ENCODE measurements at regions not wholly inside any gene's neighbourhood (a gene's known extent, or its start where the extent isn't known, plus 50 kb on each side); places are given as distances from the start of the nearest gene placed in this dataset.
A peak's percentile ranks its signal among the peaks of the same experiment; 100 is the strongest.
"Not testable (repeated sequence)": the region's sequence is repeated elsewhere in the genome, so short reads cannot be mapped to it uniquely, and the experiment has no call there.

DNA sequence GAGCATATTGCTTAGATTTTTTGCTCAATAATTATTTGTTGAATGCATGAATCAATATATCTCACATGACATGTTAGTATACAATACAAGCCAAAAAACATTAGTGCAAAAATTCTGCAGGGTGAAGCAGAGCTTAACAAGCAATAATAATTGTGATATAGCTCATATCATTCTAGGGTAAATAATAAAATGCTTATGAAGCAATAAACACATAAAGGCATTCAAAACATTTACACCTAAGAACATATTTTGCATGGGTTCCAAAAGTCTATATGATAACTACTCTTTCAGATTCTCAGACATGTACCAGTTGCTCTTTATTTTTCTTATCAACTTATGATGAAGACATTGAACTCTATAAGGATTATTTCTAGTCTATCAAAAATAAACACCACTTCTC lies 886.2 kb downstream of the TRHDE start:
- TF ChIP-seq GATA1 (IDR thresholded peaks at IDR 0.05; ENCODE audit: low read depth, low read length) = no peak
- TF ChIP-seq POLR2A (IDR thresholded peaks at IDR 0.05; ENCODE audit: low read length) = no peak
- no peak for DNase-seq

DNA sequence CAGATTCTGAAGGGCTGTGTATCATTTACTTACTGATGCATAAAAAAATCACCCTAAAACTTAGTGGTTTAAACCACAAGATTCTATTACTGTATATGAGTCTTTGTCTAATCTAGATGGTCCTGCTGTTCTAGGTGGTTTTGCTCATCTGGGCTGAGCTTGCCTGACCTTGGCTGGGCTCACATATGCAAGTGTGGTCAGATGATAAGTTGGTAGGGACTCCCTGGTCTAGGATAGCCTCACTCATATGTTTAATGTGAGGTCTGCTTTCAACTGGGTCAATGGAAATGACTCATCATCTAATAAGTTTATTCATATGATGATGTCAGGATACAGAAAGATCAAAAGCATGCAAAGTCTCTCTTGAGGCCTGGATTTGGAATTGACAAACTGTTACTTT lies 887.8 kb downstream of the TRHDE start:
- DNase-seq = peak in 1 of 2 experiments; percentile 5
- TF ChIP-seq GATA1 (IDR thresholded peaks at IDR 0.05; ENCODE audit: low read depth, low read length) = no peak
- TF ChIP-seq POLR2A (IDR thresholded peaks at IDR 0.05; ENCODE audit: low read length) = no peak

DNA sequence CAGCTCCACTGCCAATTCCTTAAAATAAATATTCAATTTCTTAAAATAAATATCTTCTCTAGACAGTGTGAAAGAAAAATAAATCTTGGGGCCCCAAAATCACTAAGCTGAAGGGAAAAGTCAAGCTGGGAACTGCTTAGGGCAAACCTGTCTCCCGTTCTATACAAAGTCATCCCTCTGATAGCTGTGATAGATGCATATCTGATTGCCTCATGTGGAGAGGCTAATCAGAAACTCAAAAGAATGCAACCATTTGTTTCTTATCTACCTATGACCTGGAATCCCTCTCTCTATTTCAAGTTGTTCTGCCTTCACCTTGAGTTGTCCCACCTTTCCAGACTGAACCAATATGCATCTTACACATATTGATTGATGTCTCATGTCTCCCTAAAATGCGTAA lies 889.8 kb downstream of the TRHDE start:
- DNase-seq = no peak
- TF ChIP-seq POLR2A (IDR thresholded peaks at IDR 0.05; ENCODE audit: low read length) (no peak), GATA1 (IDR thresholded peaks at IDR 0.05; ENCODE audit: low read depth, low read length) (no peak)

DNA sequence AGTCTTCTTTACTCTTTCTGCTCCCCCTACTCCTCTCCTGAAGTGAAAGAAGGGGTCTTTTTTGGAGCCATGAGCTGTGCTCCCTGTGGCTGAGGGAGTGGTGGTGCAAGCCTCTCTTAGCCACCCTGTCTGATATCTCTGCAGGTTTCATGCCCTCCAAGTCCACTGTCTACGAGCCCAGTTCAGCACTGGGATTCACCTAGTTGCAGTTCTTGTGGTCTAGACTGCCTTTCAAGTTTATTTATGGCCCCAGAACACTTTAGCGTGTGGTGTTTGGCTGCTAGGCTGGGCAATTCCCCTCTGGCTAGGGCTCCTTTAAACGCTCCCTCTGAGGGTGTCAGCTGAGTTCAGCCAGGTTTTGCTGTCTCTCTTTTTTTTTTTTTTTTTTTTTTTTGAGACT lies 908.6 kb downstream of the TRHDE start:
- no peak for DNase-seq
- TF ChIP-seq GATA1 (IDR thresholded peaks at IDR 0.05; ENCODE audit: low read depth, low read length) = no peak
- TF ChIP-seq POLR2A (IDR thresholded peaks at IDR 0.05; ENCODE audit: low read length) = no peak

DNA sequence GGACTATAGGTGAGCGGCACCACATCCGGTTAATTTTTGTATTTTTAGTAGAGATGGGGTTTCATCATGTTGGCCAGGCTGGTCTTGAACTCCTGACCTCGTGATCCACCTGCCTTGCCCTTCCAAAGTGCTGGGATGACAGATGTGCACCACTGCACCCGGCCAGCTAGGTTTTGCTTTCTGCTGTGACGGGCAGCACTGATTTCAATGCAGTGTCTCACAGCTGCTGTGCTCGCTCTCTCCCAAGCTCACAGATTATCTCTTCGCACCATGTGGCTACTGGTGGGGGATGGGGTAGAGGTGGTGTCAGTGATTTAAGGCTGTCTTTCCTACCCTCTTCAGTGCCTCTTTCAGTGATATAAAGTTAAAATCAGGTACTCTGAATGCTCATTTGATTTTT lies 909.1 kb downstream of the TRHDE start:
- DNase-seq = no peak
- TF ChIP-seq POLR2A (IDR thresholded peaks at IDR 0.05; ENCODE audit: low read length) (no peak), GATA1 (IDR thresholded peaks at IDR 0.05; ENCODE audit: low read depth, low read length) (no peak)

DNA sequence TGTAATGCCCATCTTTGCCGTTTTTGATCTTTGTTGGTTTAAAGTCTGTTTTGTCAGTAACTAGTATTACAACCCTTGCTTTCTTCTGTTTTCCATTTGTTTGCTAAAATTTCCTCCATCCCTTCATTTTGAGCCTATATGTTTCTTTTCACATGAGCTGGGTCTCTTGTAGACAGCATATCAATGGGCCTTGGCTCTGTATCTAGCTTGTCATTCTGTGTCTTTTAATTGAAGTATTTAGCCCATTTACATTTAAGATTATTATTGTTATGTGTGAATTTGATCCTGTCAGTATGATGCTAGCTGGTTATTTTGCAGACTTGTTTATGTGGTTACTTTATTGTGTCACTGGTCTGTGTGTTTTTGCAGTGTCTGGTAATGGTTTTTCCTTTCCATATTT lies 913.2 kb downstream of the TRHDE start:
- no peak for TF ChIP-seq GATA1 (IDR thresholded peaks at IDR 0.05; ENCODE audit: low read depth, low read length)
- no peak for TF ChIP-seq POLR2A (IDR thresholded peaks at IDR 0.05; ENCODE audit: low read length)
- DNase-seq = no peak

DNA sequence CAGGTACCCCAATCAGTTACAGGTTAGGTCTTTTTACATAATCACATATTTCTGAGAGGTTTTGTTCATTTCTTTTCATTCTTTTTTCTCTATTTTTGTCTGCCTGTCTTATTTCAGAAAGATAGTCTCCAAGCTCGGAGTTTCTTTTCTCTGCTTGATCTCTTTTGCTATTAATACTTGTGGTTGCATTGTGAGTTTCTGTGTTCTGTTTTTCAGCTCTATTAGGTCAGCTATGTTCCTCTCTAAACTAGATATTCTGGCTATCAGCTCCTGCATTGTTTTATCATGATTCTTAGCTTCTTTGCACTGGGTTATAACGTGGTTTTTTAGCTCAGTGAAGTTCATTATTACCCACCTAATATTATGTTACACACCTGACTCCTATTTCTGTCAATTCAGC lies 914.1 kb downstream of the TRHDE start:
- TF ChIP-seq GATA1 (IDR thresholded peaks at IDR 0.05; ENCODE audit: low read depth, low read length) (no peak), POLR2A (IDR thresholded peaks at IDR 0.05; ENCODE audit: low read length) (no peak)
- DNase-seq = no peak

DNA sequence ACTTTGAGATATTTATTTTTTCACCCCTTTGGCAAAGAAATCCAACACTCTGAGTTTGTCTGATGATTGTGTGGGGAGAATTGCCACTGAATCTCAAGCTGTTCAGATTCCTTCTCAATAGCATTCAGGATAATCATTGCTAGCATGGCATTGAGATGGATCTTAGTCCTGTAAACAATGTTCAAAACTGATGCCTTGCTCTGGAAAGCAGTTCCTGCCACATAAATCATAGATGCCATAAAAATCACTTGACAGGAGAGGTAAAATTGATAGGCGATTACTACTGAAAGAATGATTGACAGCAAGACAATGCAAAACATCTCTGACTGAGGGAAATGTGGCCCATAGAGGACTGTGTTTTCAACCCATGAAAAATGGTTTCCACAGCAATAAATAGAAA lies 915.6 kb downstream of the TRHDE start:
- DNase-seq = no peak
- TF ChIP-seq GATA1 (IDR thresholded peaks at IDR 0.05; ENCODE audit: low read depth, low read length) = no peak
- TF ChIP-seq POLR2A (IDR thresholded peaks at IDR 0.05; ENCODE audit: low read length) = no peak

DNA sequence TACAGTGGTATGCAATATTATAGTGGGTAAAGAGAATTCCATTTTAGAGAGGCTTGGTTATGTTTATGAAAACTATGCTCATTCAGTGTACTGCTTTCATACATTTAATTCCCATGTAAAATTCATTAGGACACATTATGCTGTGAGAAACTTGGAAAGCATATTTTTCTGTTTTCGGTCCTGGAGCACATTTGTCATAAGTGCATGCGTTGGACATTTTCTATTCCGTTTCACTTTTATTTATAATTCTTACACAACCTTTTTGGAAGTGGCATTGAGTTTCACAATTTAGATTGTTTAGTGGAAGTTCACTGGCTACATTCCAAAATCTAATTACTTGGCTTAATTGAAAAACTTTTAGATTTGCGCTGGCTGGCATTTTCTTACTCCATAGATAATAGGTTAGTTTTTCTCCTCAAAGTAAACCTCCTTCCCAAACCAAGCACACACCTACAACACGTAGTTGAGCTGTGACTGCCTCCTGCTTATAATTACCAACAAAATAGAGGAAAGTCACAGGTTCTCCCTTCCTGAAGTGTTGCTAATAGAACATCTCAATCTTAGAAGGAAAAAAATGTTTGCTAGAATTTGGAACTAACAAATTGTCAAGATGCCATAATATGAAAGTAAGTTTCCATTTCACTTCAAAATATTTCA lies 938.5 kb downstream of the TRHDE start:
- no peak for TF ChIP-seq GATA1 (IDR thresholded peaks at IDR 0.05; ENCODE audit: low read depth, low read length)
- TF ChIP-seq POLR2A (IDR thresholded peaks at IDR 0.05; ENCODE audit: low read length) = no peak
- DNase-seq = no peak

DNA sequence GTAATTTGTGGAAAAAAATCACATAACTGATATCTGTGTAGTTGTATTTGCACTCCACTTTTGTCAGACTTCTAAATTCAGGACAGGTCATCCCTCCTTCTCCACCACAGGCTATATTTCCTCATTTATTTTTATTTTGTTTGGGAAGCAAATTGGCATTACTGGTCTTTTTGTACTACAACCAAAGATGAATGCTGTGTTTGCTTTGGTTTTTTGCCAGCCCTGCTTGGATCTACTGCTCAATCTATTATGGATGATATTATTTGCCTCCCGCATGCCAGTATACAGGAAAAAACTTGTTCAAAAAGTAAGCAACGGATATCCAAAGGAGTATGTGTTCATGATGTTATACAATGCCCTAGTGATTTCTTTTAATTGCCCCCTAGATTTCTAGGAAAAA lies 948.8 kb downstream of the TRHDE start:
- no peak for DNase-seq
- TF ChIP-seq GATA1 (IDR thresholded peaks at IDR 0.05; ENCODE audit: low read depth, low read length) (no peak), POLR2A (IDR thresholded peaks at IDR 0.05; ENCODE audit: low read length) (no peak)

DNA sequence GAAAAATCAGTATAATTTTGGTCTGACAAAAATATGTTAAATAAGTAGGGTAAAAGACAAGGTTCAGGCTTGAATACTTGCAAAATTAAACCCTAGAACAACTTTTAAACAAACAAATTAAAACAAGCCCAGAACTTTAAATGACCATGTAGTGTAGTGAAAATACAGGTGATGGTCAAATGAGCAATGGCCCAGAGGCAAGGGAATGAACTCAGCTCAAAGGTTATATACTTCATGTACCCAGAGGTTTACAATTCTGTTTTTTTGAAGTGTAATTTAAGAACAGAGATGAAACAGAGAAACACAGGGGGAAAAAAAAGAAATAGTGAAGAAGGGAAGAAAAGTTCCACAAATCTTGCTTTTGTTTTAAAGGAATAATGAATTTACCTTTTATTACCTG lies 949.2 kb downstream of the TRHDE start:
- TF ChIP-seq POLR2A (IDR thresholded peaks at IDR 0.05; ENCODE audit: low read length) (no peak), GATA1 (IDR thresholded peaks at IDR 0.05; ENCODE audit: low read depth, low read length) (no peak)
- no peak for DNase-seq

DNA sequence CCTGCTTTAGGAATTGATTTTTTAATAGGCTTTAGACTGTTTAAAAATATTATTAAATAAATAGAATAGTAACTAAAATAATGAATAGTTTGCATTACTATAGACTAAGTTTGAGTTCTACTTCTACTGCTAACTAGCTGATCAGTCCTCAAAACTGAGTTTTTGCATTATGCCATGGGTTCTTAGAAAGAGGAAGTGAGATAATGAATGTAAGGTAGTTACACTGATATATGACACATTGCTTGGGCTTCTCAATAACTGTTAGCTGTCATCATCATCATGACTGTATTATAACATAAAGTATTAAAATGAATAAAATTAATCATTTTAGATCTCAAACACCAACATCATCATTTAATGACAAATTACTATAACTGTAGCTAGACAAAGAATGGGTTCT lies 949.7 kb downstream of the TRHDE start:
- no peak for TF ChIP-seq GATA1 (IDR thresholded peaks at IDR 0.05; ENCODE audit: low read depth, low read length)
- no peak for TF ChIP-seq POLR2A (IDR thresholded peaks at IDR 0.05; ENCODE audit: low read length)
- DNase-seq = no peak

DNA sequence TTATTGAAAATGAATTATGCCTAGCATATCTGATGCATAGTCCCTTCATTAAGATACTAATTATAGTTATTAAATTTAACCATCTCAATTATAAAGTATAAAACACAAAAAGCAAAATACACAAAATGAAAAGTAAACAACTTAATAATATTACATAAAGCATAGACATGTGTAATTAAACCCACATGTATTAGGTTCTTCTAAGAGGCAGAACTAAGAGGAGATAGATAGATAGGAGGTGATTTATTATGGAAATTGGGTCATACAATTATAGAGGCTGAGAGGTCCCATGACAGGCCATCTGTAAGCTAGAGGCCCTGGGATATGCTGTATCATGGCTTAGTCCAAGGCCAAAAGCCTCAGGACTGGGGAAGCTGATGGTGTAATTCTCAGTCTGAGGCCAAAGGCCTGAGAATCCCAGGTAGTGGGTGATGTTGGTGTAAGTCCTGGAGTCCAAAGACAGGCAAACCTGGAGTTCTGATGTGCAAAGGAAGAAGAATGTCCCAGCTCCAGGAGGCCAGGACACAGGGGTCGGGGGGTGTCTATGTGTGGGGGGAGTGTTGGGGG lies 953.3 kb downstream of the TRHDE start:
- TF ChIP-seq GATA1 (IDR thresholded peaks at IDR 0.05; ENCODE audit: low read depth, low read length) (no peak), POLR2A (IDR thresholded peaks at IDR 0.05; ENCODE audit: low read length) (no peak)
- DNase-seq = no peak

DNA sequence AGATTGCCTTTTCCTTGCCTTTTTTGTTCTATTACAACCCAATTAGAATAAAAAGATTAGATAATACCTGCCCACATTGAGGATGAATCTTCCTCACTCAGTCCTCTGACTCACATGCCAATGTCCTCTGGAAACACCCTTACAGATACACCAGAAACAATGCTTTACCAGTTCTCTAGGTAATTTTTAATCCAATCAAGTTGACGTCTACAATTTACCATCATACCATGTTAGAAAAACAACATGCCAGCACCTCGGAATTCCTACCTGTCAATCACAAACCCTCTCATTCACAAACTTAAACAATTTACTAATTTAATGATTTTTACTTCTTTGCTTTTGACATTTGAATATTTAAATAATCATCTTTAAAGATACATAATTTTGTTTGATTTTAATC lies 953.8 kb downstream of the TRHDE start:
- DNase-seq = no peak

DNA sequence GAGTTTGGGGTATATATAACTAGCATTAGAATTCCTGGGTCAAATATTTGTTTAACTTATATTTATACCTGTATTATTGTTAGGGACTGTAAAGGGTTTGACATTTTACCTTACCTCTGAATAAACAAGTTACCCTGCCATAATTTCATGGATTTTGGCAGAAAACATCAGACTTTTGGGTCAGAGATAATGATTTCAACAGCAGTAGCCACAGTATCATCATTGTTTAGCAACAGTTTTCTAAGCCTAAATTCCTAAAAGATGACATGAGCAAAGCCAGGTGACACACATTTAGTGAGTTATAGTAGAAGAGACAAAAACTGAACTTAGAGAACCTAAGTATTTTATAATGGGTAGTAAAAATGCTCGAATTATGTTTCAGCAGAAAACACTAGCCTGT lies 954.4 kb downstream of the TRHDE start:
- no peak for DNase-seq
- no peak for TF ChIP-seq GATA1 (IDR thresholded peaks at IDR 0.05; ENCODE audit: low read depth, low read length)
- TF ChIP-seq POLR2A (IDR thresholded peaks at IDR 0.05; ENCODE audit: low read length) = no peak

More for the DNA sequence above, 953.8 kb downstream of the TRHDE start:
- TF ChIP-seq GATA1 (IDR thresholded peaks at IDR 0.05; ENCODE audit: low read depth, low read length) (no peak), POLR2A (IDR thresholded peaks at IDR 0.05; ENCODE audit: low read length) (no peak)

DNA sequence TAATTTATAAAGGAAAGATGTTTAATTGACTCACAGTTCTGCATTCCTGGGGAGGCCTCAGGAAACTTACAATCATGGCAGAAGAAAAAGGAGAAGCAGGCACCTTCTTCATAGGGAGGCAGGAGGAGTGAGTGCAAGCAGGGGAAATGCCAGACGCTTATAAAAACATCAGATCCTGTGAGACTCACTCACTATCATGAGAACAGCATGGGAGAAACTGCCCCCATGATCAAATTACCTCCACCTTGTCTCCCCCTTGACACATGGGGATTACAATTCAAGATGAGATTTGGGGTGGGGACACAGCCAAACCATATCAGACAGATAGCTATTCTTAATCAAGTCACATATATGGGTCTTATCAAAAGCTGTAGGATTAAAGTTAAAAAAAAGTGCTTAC lies 956.7 kb downstream of the TRHDE start:
- not testable (repeated sequence) for DNase-seq

Data from erythroblast (primary cell).